ENCODE measurements at regions not wholly inside any gene's neighbourhood (a gene's known extent, or its start where the extent isn't known, plus 50 kb on each side); places are given as distances from the start of the nearest gene placed in this dataset.

DNA sequence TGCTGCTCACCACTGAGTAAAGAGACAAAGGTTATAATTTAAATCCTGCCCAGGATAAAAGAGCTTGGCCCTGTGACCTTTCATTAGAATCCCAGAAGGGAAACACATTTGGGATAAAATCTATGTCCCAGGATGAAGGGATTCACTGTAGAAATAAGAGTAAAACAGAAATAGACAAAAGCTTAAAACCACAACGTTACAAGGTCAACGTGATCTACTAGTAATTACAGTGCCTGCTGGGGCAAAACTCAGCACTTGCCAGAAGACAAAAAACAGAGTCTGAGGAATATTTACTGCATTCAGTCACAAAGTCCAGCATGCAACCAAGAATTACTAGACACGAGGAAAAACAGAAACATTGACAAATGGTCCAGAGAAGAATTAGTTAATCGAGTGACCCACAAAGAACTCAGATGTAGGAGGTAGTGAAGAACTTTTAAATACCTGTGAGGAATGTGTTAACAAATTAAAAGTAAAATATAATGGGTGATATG is 982.3 kb downstream of the GATA3 start:
- H3K27me3 ChIP-seq (ENCODE audit: insufficient read depth, poor library complexity, severe bottlenecking), result no peaks in the 10 kb centered on the region
- TF ChIP-seq POLR2AphosphoS5 (IDR thresholded peaks at IDR 0.05; ENCODE audit: low read depth), result no peak
- no peak overlapping the region for H3K27ac ChIP-seq (replicated peaks)
- H3K4me3 ChIP-seq (replicated peaks; ENCODE audit: insufficient read depth, low read length), result no peak overlapping the region
- DNase-seq (ENCODE audit: low read depth in 1 of 2, low spot score in 1 of 2), result no peak

DNA sequence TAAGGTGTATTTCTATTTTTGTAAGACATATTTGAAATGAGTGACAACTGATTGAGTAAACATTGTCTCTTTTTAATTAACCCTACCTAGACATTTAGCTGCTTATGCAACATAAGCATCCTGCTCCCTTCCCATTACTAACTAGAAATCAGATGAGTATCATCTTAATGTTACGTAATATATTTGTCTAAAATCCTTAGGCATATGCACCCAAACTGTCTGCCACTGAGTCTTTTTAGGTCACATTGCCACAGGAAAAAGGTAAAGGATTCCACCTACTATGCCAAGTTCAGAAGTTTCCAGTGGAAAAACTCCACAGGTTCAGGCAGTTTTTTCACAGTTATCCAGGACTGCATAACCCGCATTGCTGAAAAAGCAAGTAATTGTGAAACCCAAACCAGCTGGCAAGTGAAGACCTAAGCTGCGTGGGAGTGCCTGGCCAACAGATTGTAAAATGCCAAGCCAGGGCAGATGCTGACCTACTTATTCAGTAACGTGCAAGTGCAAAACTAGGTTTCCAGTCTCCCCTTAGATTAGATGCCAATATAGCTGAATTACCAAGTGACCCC is 983.7 kb downstream of the GATA3 start:
- peak; percentile 0 for DNase-seq (ENCODE audit: low read depth in 1 of 2, low spot score in 1 of 2)
- H3K27me3 ChIP-seq (ENCODE audit: insufficient read depth, poor library complexity, severe bottlenecking), result no peaks in the 10 kb centered on the region
- no peak overlapping the region for H3K4me3 ChIP-seq (replicated peaks; ENCODE audit: insufficient read depth, low read length)
- H3K27ac ChIP-seq (replicated peaks), result no peak overlapping the region
- TF ChIP-seq POLR2AphosphoS5 (IDR thresholded peaks at IDR 0.05; ENCODE audit: low read depth), result no peak
- TF ChIP-seq, protein P1, sequence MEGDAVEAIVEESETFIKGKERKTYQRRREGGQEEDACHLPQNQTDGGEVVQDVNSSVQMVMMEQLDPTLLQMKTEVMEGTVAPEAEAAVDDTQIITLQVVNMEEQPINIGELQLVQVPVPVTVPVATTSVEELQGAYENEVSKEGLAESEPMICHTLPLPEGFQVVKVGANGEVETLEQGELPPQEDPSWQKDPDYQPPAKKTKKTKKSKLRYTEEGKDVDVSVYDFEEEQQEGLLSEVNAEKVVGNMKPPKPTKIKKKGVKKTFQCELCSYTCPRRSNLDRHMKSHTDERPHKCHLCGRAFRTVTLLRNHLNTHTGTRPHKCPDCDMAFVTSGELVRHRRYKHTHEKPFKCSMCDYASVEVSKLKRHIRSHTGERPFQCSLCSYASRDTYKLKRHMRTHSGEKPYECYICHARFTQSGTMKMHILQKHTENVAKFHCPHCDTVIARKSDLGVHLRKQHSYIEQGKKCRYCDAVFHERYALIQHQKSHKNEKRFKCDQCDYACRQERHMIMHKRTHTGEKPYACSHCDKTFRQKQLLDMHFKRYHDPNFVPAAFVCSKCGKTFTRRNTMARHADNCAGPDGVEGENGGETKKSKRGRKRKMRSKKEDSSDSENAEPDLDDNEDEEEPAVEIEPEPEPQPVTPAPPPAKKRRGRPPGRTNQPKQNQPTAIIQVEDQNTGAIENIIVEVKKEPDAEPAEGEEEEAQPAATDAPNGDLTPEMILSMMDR (IDR thresholded peaks at IDR 0.05; ENCODE audit: insufficient read depth, low read length), result no peak
- TF ChIP-seq, protein P2, sequence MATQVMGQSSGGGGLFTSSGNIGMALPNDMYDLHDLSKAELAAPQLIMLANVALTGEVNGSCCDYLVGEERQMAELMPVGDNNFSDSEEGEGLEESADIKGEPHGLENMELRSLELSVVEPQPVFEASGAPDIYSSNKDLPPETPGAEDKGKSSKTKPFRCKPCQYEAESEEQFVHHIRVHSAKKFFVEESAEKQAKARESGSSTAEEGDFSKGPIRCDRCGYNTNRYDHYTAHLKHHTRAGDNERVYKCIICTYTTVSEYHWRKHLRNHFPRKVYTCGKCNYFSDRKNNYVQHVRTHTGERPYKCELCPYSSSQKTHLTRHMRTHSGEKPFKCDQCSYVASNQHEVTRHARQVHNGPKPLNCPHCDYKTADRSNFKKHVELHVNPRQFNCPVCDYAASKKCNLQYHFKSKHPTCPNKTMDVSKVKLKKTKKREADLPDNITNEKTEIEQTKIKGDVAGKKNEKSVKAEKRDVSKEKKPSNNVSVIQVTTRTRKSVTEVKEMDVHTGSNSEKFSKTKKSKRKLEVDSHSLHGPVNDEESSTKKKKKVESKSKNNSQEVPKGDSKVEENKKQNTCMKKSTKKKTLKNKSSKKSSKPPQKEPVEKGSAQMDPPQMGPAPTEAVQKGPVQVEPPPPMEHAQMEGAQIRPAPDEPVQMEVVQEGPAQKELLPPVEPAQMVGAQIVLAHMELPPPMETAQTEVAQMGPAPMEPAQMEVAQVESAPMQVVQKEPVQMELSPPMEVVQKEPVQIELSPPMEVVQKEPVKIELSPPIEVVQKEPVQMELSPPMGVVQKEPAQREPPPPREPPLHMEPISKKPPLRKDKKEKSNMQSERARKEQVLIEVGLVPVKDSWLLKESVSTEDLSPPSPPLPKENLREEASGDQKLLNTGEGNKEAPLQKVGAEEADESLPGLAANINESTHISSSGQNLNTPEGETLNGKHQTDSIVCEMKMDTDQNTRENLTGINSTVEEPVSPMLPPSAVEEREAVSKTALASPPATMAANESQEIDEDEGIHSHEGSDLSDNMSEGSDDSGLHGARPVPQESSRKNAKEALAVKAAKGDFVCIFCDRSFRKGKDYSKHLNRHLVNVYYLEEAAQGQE (IDR thresholded peaks at IDR 0.05; ENCODE audit: insufficient replicate concordance, low read depth), result no peak
- TF ChIP-seq SPI1 (IDR thresholded peaks at IDR 0.05; ENCODE audit: borderline replicate concordance, low read depth), result no peak
- no peak for TF ChIP-seq GABPA (IDR thresholded peaks at IDR 0.05; ENCODE audit: low read depth)

DNA sequence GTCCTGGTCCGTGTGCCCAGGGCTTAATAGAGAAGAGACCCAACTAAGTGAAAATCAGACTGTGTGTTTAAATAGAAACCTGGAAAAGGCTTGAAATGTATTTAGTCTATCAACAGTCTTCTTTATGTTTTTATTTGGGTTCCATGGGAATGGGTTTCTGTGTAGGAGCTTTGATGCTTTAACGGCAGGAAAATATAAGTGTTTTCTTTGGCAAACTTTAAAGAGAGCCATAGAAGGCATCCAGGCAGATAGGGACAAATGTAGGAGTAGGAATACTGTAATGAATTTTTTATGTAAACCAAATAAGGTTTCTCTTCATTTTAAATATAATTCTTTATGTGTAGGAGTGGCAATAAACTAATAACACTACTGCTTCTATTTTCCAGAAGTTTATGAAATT is 989.0 kb downstream of the GATA3 start:
- Histone ChIP-seq H3K27me3 (ENCODE audit: insufficient read depth, poor library complexity, severe bottlenecking) (no peaks in the 10 kb centered on the region), H3K4me3 (replicated peaks; ENCODE audit: insufficient read depth, low read length) (no peak overlapping the region), H3K27ac (replicated peaks) (no peak overlapping the region)
- no peak for DNase-seq (ENCODE audit: low read depth in 1 of 2, low spot score in 1 of 2)
- TF ChIP-seq, protein P2 (IDR thresholded peaks at IDR 0.05; ENCODE audit: insufficient replicate concordance, low read depth), result no peak
- no peak for TF ChIP-seq POLR2AphosphoS5 (IDR thresholded peaks at IDR 0.05; ENCODE audit: low read depth)
- TF ChIP-seq, protein P1 (IDR thresholded peaks at IDR 0.05; ENCODE audit: insufficient read depth, low read length), result no peak
- TF ChIP-seq GABPA (IDR thresholded peaks at IDR 0.05; ENCODE audit: low read depth), result no peak
- TF ChIP-seq SPI1 (IDR thresholded peaks at IDR 0.05; ENCODE audit: borderline replicate concordance, low read depth), result no peak

DNA sequence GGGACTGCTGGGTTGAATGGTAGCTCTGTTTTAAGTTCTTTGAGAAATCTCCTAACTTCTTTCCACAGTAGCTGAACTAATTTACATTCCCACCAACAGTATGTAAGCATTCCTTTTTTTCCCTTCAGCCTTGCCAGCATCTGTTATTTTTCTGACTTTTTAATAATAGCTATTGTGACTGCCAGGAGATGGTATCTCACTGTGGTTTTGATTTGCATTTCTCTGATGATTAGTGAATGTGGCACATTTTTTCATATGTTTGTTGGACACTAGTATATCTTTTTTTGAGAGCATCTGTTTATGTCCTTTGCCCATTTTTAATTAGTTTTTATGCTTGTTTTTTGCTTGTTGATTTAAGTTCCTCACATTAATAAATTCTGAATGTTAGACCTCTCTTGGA is 990.8 kb downstream of the GATA3 start:
- no peaks in the 10 kb centered on the region for H3K27me3 ChIP-seq (ENCODE audit: insufficient read depth, poor library complexity, severe bottlenecking)
- TF ChIP-seq GABPA (IDR thresholded peaks at IDR 0.05; ENCODE audit: low read depth) (no peak), POLR2AphosphoS5 (IDR thresholded peaks at IDR 0.05; ENCODE audit: low read depth) (no peak), SPI1 (IDR thresholded peaks at IDR 0.05; ENCODE audit: borderline replicate concordance, low read depth) (no peak)
- TF ChIP-seq, protein P2 (IDR thresholded peaks at IDR 0.05; ENCODE audit: insufficient replicate concordance, low read depth), result no peak
- TF ChIP-seq, protein P1 (IDR thresholded peaks at IDR 0.05; ENCODE audit: insufficient read depth, low read length), result no peak
- DNase-seq (ENCODE audit: low read depth in 1 of 2, low spot score in 1 of 2), result no peak

More for the DNA sequence above, 990.8 kb downstream of the GATA3 start:
- H3K27ac ChIP-seq (replicated peaks), result no peak overlapping the region
- H3K4me3 ChIP-seq (replicated peaks; ENCODE audit: insufficient read depth, low read length), result no peak overlapping the region

Measured in HL-60 (cell line).